SK-N-SH (cell line): ENCODE measurements at regions not wholly inside any gene's neighbourhood (a gene's known extent, or its start where the extent isn't known, plus 50 kb on each side); places are given as distances from the start of the nearest gene placed in this dataset.

Experiments used
- CTCF ChIA-PET: fragments of 300-600, 350-600 bp; formaldehyde crosslinking; extraction: SDS; loops from one replicate; lab custom pipeline; 2021; lab: Yijun Ruan, JAX
- POLR2A ChIA-PET: fragments of 350-600 bp; sonication (Branson Sonifier 250); formaldehyde crosslinking; extraction: SDS; loops from one replicate; lab custom pipeline; 2020; ENCODE audit warnings: antibody characterized with exemption, inconsistent platforms; lab: Yijun Ruan, JAX
- DNase-seq: peaks from one replicate; pipeline ENCODE4 v3.0.0; 2012
- H2AFZ ChIP-seq: fragments of 200-600 bp; sonication (generic); 2 replicates; pipeline ENCODE4 v1.8.1; 2016; ENCODE audit warnings: antibody characterized with exemption, mild to moderate bottlenecking, low read depth
- H3F3A ChIP-seq: fragments of 200-600 bp; sonication (generic); replicated peaks from 2 replicates; pipeline ENCODE3; 2016; ENCODE audit warnings: antibody characterized with exemption, mild to moderate bottlenecking; ENCODE audit not compliant: insufficient read depth
- H3K27ac ChIP-seq, 2 experiments: fragments of 200-500 bp in 1 of 2; fragments of 200-600 bp in 1 of 2; sonication (Bioruptor generic) in 1 of 2; sonication (generic), shearing (Covaris generic) in 1 of 2; 2 replicates each; pipeline versions ENCODE4 v1.5.1 to v1.6.1; 2014 to 2016; ENCODE audit warnings: low read depth in 2 of 2, inconsistent platforms in 1 of 2, low read length in 1 of 2, mild to moderate bottlenecking in 1 of 2, mixed read lengths in 1 of 2
- H3K27me3 ChIP-seq: fragments of 200-600 bp; sonication (generic), shearing (Covaris generic); 2 replicates; pipeline ENCODE4 v1.6.1; 2016; ENCODE audit warnings: mixed run types; ENCODE audit not compliant: insufficient read depth
- H3K36me3 ChIP-seq, 2 experiments: fragments of 200-500 bp in 1 of 2; fragments of 200-600 bp in 1 of 2; sonication (Bioruptor generic) in 1 of 2; sonication (generic) in 1 of 2; replicated peaks in 1 of 2; 2 replicates each; pipeline versions ENCODE3 to v1.5.1; 2014 to 2016; ENCODE audit warnings: low read length in 1 of 2, mild to moderate bottlenecking in 1 of 2; ENCODE audit not compliant: insufficient read depth in 2 of 2, control insufficient read depth in 1 of 2
- H3K4me1 ChIP-seq, 2 experiments: fragments of 200-500 bp in 1 of 2; fragments of 200-600 bp in 1 of 2; sonication (Bioruptor generic) in 1 of 2; sonication (generic), shearing (Covaris generic) in 1 of 2; 2 replicates each; pipeline versions ENCODE4 v1.5.1 to v1.6.1; 2014 to 2016; ENCODE audit warnings: low read depth in 1 of 2, low read length in 1 of 2, mixed run types in 1 of 2; ENCODE audit not compliant: insufficient read depth in 2 of 2, control insufficient read depth in 1 of 2
- H3K4me2 ChIP-seq: fragments of 200-600 bp; sonication (generic), shearing (Covaris generic); 2 replicates; pipeline ENCODE4 v1.6.1; 2017; ENCODE audit warnings: mixed run types
- H3K4me3 ChIP-seq, 2 experiments: fragments of 200-500 bp in 1 of 2; fragments of 200-600 bp in 1 of 2; sonication (Bioruptor generic) in 1 of 2; sonication (generic), shearing (Covaris generic) in 1 of 2; 2 replicates each; pipeline versions ENCODE4 v1.5.1 to v1.8.1; 2014 to 2016; ENCODE audit warnings: low read depth in 2 of 2, inconsistent platforms in 1 of 2, low read length in 1 of 2, mild to moderate bottlenecking in 1 of 2, mixed read lengths in 1 of 2, moderate library complexity in 1 of 2
- H3K79me2 ChIP-seq: fragments of 200-600 bp; sonication (generic); 2 replicates; pipeline ENCODE4 v1.8.1; 2017; ENCODE audit warnings: mild to moderate bottlenecking; ENCODE audit not compliant: insufficient read depth
- H3K9ac ChIP-seq: fragments of 200-600 bp; sonication (generic); 2 replicates; pipeline ENCODE4 v1.6.1; 2017; ENCODE audit warnings: mixed run types
- H3K9me2 ChIP-seq: fragments of 200-600 bp; sonication (generic); 2 replicates; pipeline ENCODE4 v1.6.1; 2017; ENCODE audit warnings: mixed run types
- H3K9me3 ChIP-seq: fragments of 200-600 bp; sonication (generic); 2 replicates; pipeline ENCODE4 v1.6.1; 2017; ENCODE audit warnings: mixed run types, mild to moderate bottlenecking, moderate library complexity
- H4K20me1 ChIP-seq: fragments of 200-600 bp; sonication (generic); 2 replicates; pipeline ENCODE4 v1.6.1; 2017; ENCODE audit warnings: mild to moderate bottlenecking, mixed run types; ENCODE audit not compliant: insufficient read depth
- EZH2phosphoT487 ChIP-seq: fragments of 200-600 bp; sonication (generic); IDR thresholded peaks from 2 replicates; pipeline ENCODE4 v1.6.1; 2017; ENCODE audit warnings: low read depth, mixed run types, mild to moderate bottlenecking, antibody characterized with exemption, moderate library complexity, borderline replicate concordance
- FOXM1 ChIP-seq: IDR thresholded peaks from 2 replicates; pipeline ENCODE4 v1.4.0; 2012; ENCODE audit warnings: low read depth, mild to moderate bottlenecking
- MEF2A ChIP-seq: IDR thresholded peaks from 2 replicates; pipeline ENCODE4 v1.4.0; 2012; ENCODE audit warnings: low read depth, borderline replicate concordance
- NRF1 ChIP-seq: IDR thresholded peaks from 2 replicates; pipeline ENCODE4 v1.6.1; 2012; ENCODE audit warnings: low read depth, mild to moderate bottlenecking, low read length
- PBX3 ChIP-seq: IDR thresholded peaks from 2 replicates; pipeline ENCODE4; 2012
- RXRA ChIP-seq: IDR thresholded peaks from 2 replicates; pipeline ENCODE4 v1.4.0; 2012; ENCODE audit warnings: low read depth, mild to moderate bottlenecking, borderline replicate concordance
- SIN3A ChIP-seq: IDR thresholded peaks from 2 replicates; pipeline ENCODE4 v1.6.1; 2012; ENCODE audit warnings: low read depth, mild to moderate bottlenecking, low read length, moderate library complexity, borderline replicate concordance
- TAF1 ChIP-seq: IDR thresholded peaks from 2 replicates; pipeline ENCODE4 v1.6.1; 2012; ENCODE audit warnings: low read depth, mild to moderate bottlenecking, low read length, moderate library complexity, borderline replicate concordance
- USF1 ChIP-seq: IDR thresholded peaks from 2 replicates; pipeline ENCODE4 v1.4.0; 2012; ENCODE audit warnings: low read depth, borderline replicate concordance
- TF ChIP-seq, protein P1 (sequence below): IDR thresholded peaks from 2 replicates; pipeline ENCODE4 v1.6.1; 2012; ENCODE audit warnings: mild to moderate bottlenecking, low read depth, low read length, moderate library complexity
- TF ChIP-seq, protein P2 (sequence below): IDR thresholded peaks from 2 replicates; pipeline ENCODE4 v1.4.0; 2012; ENCODE audit warnings: low read depth
- TF ChIP-seq, protein P3 (sequence below): fragments of 200-600 bp; sonication (generic); IDR thresholded peaks from 2 replicates; pipeline ENCODE4 v1.6.1; 2017; ENCODE audit warnings: antibody characterized with exemption, mild to moderate bottlenecking, moderate library complexity
- TF ChIP-seq, protein P4 (sequence below): fragments of 150-350 bp; IDR thresholded peaks from 2 replicates; pipeline ENCODE4 v1.6.1; 2016; ENCODE audit warnings: mild to moderate bottlenecking, low read depth, low read length

GRCh38 chr13:109418111-109418510 is 368.3 kb downstream of the IRS2 start:
- ChIA-PET CTCF (interaction anchor here (1.1 to 1.2 kb wide), 2 partner anchors 62 to 83 kb away, joined by 3 read pairs; no protein-coding TSS in a partner anchor), POLR2A (no interaction called here)
- no peaks in the 10 kb centered on the region for H3K27me3 ChIP-seq

More at GRCh38 chr13:109418111-109418510, 368.3 kb downstream of the IRS2 start:
- no peaks in the 10 kb centered on the region for H3K36me3 ChIP-seq
- H4K20me1 ChIP-seq: no peaks in the 10 kb centered on the region
- no peak overlapping the region for H2AFZ ChIP-seq
- H3K4me2 ChIP-seq: no peak overlapping the region
- H3K4me1 ChIP-seq: peaks cover 10 to 14% of the 10 kb centered on the region in 2 experiments; a peak in 3 of 4 replicates
- H3K27ac ChIP-seq: no peak overlapping the region
- H3K4me3 ChIP-seq: no peak overlapping the region
- TF ChIP-seq, protein P1, sequence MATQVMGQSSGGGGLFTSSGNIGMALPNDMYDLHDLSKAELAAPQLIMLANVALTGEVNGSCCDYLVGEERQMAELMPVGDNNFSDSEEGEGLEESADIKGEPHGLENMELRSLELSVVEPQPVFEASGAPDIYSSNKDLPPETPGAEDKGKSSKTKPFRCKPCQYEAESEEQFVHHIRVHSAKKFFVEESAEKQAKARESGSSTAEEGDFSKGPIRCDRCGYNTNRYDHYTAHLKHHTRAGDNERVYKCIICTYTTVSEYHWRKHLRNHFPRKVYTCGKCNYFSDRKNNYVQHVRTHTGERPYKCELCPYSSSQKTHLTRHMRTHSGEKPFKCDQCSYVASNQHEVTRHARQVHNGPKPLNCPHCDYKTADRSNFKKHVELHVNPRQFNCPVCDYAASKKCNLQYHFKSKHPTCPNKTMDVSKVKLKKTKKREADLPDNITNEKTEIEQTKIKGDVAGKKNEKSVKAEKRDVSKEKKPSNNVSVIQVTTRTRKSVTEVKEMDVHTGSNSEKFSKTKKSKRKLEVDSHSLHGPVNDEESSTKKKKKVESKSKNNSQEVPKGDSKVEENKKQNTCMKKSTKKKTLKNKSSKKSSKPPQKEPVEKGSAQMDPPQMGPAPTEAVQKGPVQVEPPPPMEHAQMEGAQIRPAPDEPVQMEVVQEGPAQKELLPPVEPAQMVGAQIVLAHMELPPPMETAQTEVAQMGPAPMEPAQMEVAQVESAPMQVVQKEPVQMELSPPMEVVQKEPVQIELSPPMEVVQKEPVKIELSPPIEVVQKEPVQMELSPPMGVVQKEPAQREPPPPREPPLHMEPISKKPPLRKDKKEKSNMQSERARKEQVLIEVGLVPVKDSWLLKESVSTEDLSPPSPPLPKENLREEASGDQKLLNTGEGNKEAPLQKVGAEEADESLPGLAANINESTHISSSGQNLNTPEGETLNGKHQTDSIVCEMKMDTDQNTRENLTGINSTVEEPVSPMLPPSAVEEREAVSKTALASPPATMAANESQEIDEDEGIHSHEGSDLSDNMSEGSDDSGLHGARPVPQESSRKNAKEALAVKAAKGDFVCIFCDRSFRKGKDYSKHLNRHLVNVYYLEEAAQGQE: no peak
- TF ChIP-seq, protein P2, sequence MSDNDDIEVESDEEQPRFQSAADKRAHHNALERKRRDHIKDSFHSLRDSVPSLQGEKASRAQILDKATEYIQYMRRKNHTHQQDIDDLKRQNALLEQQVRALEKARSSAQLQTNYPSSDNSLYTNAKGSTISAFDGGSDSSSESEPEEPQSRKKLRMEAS: no peak
- TF ChIP-seq RXRA (no peak), FOXM1 (no peak), NRF1 (no peak), USF1 (no peak), MEF2A (no peak), TAF1 (no peak), SIN3A (no peak), EZH2phosphoT487 (no peak), PBX3 (no peak)
- TF ChIP-seq, protein P3, sequence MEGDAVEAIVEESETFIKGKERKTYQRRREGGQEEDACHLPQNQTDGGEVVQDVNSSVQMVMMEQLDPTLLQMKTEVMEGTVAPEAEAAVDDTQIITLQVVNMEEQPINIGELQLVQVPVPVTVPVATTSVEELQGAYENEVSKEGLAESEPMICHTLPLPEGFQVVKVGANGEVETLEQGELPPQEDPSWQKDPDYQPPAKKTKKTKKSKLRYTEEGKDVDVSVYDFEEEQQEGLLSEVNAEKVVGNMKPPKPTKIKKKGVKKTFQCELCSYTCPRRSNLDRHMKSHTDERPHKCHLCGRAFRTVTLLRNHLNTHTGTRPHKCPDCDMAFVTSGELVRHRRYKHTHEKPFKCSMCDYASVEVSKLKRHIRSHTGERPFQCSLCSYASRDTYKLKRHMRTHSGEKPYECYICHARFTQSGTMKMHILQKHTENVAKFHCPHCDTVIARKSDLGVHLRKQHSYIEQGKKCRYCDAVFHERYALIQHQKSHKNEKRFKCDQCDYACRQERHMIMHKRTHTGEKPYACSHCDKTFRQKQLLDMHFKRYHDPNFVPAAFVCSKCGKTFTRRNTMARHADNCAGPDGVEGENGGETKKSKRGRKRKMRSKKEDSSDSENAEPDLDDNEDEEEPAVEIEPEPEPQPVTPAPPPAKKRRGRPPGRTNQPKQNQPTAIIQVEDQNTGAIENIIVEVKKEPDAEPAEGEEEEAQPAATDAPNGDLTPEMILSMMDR: no peak
- TF ChIP-seq, protein P4, sequence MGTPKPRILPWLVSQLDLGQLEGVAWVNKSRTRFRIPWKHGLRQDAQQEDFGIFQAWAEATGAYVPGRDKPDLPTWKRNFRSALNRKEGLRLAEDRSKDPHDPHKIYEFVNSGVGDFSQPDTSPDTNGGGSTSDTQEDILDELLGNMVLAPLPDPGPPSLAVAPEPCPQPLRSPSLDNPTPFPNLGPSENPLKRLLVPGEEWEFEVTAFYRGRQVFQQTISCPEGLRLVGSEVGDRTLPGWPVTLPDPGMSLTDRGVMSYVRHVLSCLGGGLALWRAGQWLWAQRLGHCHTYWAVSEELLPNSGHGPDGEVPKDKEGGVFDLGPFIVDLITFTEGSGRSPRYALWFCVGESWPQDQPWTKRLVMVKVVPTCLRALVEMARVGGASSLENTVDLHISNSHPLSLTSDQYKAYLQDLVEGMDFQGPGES: no peak
- H3K9ac ChIP-seq: no peak overlapping the region
- no peak for DNase-seq
- no peaks in the 10 kb centered on the region for H3K79me2 ChIP-seq
- H3K9me2 ChIP-seq: no peaks in the 10 kb centered on the region
- H3K9me3 ChIP-seq: no peaks in the 10 kb centered on the region
- H3F3A ChIP-seq: no peaks in the 10 kb centered on the region
